OCI-LY1 (cell line): ENCODE measurements at regions not wholly inside any gene's neighbourhood (a gene's known extent, or its start where the extent isn't known, plus 50 kb on each side); places are given as distances from the start of the nearest gene placed in this dataset.

Experiments
- H2AFZ ChIP-seq: fragments of 200-600 bp; sonication (generic), shearing (Covaris generic); 2 replicates; pipeline ENCODE4 v1.6.0; 2014; ENCODE audit warnings: antibody characterized with exemption, mild to moderate bottlenecking, low read length
- H3F3A ChIP-seq: fragments of 200-600 bp; sonication (generic), shearing (Covaris generic); 2 replicates; pipeline ENCODE4 v1.6.0; 2014; ENCODE audit warnings: mild to moderate bottlenecking, antibody characterized with exemption, low read length, moderate library complexity; ENCODE audit not compliant: insufficient read depth
- H3K27ac ChIP-seq: fragments of 200-600 bp; sonication (generic); 2 replicates; pipeline ENCODE4 v1.5.1; 2014; ENCODE audit warnings: low read length, mixed run types, mild to moderate bottlenecking, low read depth; ENCODE audit not compliant: poor library complexity, severe bottlenecking
- H3K27me3 ChIP-seq: fragments of 200-600 bp; sonication (generic); 2 replicates; pipeline ENCODE4 v1.6.0; 2014; ENCODE audit warnings: antibody characterized with exemption, mild to moderate bottlenecking, low read length, moderate library complexity; ENCODE audit not compliant: insufficient read depth
- H3K36me3 ChIP-seq: fragments of 200-600 bp; sonication (generic); 2 replicates; pipeline ENCODE4 v1.6.1; 2014; ENCODE audit warnings: mild to moderate bottlenecking, antibody characterized with exemption, low read length, moderate library complexity, mixed read lengths; ENCODE audit not compliant: insufficient read depth
- H3K4me1 ChIP-seq: fragments of 200-600 bp; sonication (generic); 2 replicates; pipeline ENCODE4 v1.5.1; 2014; ENCODE audit warnings: mild to moderate bottlenecking, low read length, moderate library complexity; ENCODE audit not compliant: insufficient read depth, severe bottlenecking
- H3K4me2 ChIP-seq: fragments of 200-600 bp; sonication (generic), shearing (Covaris generic); 2 replicates; pipeline ENCODE4 v1.6.1; 2014; ENCODE audit warnings: low read length
- H3K4me3 ChIP-seq: fragments of 200-600 bp; sonication (generic); 2 replicates; pipeline ENCODE4 v1.5.1; 2014; ENCODE audit warnings: low read length, low read depth, mild to moderate bottlenecking, mixed read lengths; ENCODE audit not compliant: poor library complexity, severe bottlenecking
- H3K79me2 ChIP-seq: fragments of 200-600 bp; shearing (Covaris generic); 2 replicates; pipeline ENCODE4 v1.6.1; 2016; ENCODE audit warnings: mixed run types, low read length, mixed read lengths; ENCODE audit not compliant: insufficient read depth
- H3K9ac ChIP-seq: fragments of 200-600 bp; sonication (generic), shearing (Covaris generic); 2 replicates; pipeline ENCODE4 v1.6.1; 2014; ENCODE audit warnings: mild to moderate bottlenecking, low read length, mixed read lengths
- H3K9me2 ChIP-seq: fragments of 200-600 bp; sonication (generic), shearing (Covaris generic); 2 replicates; pipeline ENCODE4 v1.6.1; 2014; ENCODE audit warnings: low read depth, mild to moderate bottlenecking, low read length, mixed read lengths
- H3K9me3 ChIP-seq: fragments of 200-600 bp; shearing (Covaris generic); 2 replicates; pipeline ENCODE4 v1.6.1; 2014; ENCODE audit warnings: low read length, mixed read lengths
- H4K20me1 ChIP-seq: fragments of 200-600 bp; sonication (generic), shearing (Covaris generic); 2 replicates; pipeline ENCODE4 v1.6.0; 2016; ENCODE audit warnings: mild to moderate bottlenecking, low read length; ENCODE audit not compliant: insufficient read depth
- CTCF ChIP-seq: fragments of 200-600 bp; sonication (generic), shearing (Covaris generic); IDR thresholded peaks from 2 replicates; pipeline ENCODE4 v1.5.1; 2017; ENCODE audit warnings: mild to moderate bottlenecking, antibody characterized with exemption, low read length, moderate library complexity, mixed read lengths
- EZH2 ChIP-seq: fragments of 200-600 bp; sonication (generic), shearing (Covaris generic); IDR thresholded peaks from 2 replicates; pipeline ENCODE4 v1.8.0; 2017; ENCODE audit warnings: borderline replicate concordance, mixed run types, mild to moderate bottlenecking, antibody characterized with exemption, low read length, moderate library complexity, mixed read lengths

GRCh38 chr13:63420685-63421084, 2005.0 kb upstream of the PCDH20 start:
- TF ChIP-seq CTCF (no peak), EZH2 (no peak)
- Histone ChIP-seq H3K4me2 (no peak overlapping the region), H3K4me1 (no peaks in the 10 kb centered on the region), H3K27me3 (no peaks in the 10 kb centered on the region), H3K79me2 (no peaks in the 10 kb centered on the region), H2AFZ (no peak overlapping the region), H4K20me1 (no peaks in the 10 kb centered on the region), H3F3A (no peaks in the 10 kb centered on the region), H3K9me2 (no peaks in the 10 kb centered on the region), H3K4me3 (no peak overlapping the region), H3K27ac (no peak overlapping the region), H3K9me3 (no peaks in the 10 kb centered on the region), H3K36me3 (no peaks in the 10 kb centered on the region), H3K9ac (no peak overlapping the region)

GRCh38 chr13:63414247-63414646, 1998.6 kb upstream of the PCDH20 start:
- H3K4me1 ChIP-seq = no peaks in the 10 kb centered on the region
- H3K9me3 ChIP-seq = no peaks in the 10 kb centered on the region
- H3K9ac ChIP-seq = no peak overlapping the region
- no peak overlapping the region for H3K27ac ChIP-seq
- no peak overlapping the region for H3K4me3 ChIP-seq
- TF ChIP-seq CTCF (no peak), EZH2 (no peak)
- H3F3A ChIP-seq = no peaks in the 10 kb centered on the region; the same call in 1 of the 2 replicates
- H3K9me2 ChIP-seq = no peaks in the 10 kb centered on the region
- H3K79me2 ChIP-seq = no peaks in the 10 kb centered on the region
- no peaks in the 10 kb centered on the region for H4K20me1 ChIP-seq
- no peak overlapping the region for H3K4me2 ChIP-seq
- no peak overlapping the region for H2AFZ ChIP-seq
- H3K27me3 ChIP-seq = no peaks in the 10 kb centered on the region
- H3K36me3 ChIP-seq = no peaks in the 10 kb centered on the region

GRCh38 chr13:63409791-63410351, 1994.2 kb upstream of the PCDH20 start:
- Histone ChIP-seq H4K20me1 (no peaks in the 10 kb centered on the region), H3F3A (no peaks in the 10 kb centered on the region; the same call in 1 of the 2 replicates), H3K9me2 (no peaks in the 10 kb centered on the region), H3K79me2 (no peaks in the 10 kb centered on the region), H3K27ac (no peak overlapping the region), H3K36me3 (no peaks in the 10 kb centered on the region), H3K9ac (no peak overlapping the region), H3K27me3 (no peaks in the 10 kb centered on the region), H3K4me1 (no peaks in the 10 kb centered on the region), H3K4me3 (no peak overlapping the region), H3K9me3 (no peaks in the 10 kb centered on the region), H2AFZ (no peak overlapping the region), H3K4me2 (no peak overlapping the region)
- TF ChIP-seq EZH2 = no peak
- TF ChIP-seq CTCF = no peak
